IPS-18a (cell line): ENCODE measurements at regions not wholly inside any gene's neighbourhood (a gene's known extent, or its start where the extent isn't known, plus 50 kb on each side); places are given as distances from the start of the nearest gene placed in this dataset.
"Not testable (repeated sequence)": the region's sequence is repeated elsewhere in the genome, so short reads cannot be mapped to it uniquely, and the experiment has no call there.

Source experiments
- H3K27ac ChIP-seq: one replicate; pipeline ENCODE4 v1.5.1; 2013; ENCODE audit warnings: low read length
- H3K27me3 ChIP-seq: one replicate; pipeline ENCODE4 v1.6.1; 2013; ENCODE audit warnings: mild to moderate bottlenecking, low read length; ENCODE audit not compliant: control insufficient read depth, insufficient read depth
- H3K36me3 ChIP-seq: one replicate; pipeline ENCODE4 v1.6.1; 2013; ENCODE audit warnings: low read depth, low read length; ENCODE audit not compliant: control insufficient read depth
- H3K4me1 ChIP-seq: one replicate; pipeline ENCODE4 v1.6.1; 2013; ENCODE audit warnings: low read depth, low read length; ENCODE audit not compliant: control insufficient read depth
- H3K4me3 ChIP-seq: one replicate; pipeline ENCODE4 v1.5.1; 2013; ENCODE audit warnings: low read length
- H3K9ac ChIP-seq: one replicate; pipeline ENCODE4 v1.6.1; 2013; ENCODE audit warnings: mild to moderate bottlenecking, low read length, moderate library complexity
- H3K9me3 ChIP-seq: one replicate; pipeline ENCODE4 v1.6.1; 2013; ENCODE audit warnings: low read depth, low read length; ENCODE audit not compliant: control insufficient read depth

- Histone ChIP-seq H3K9ac (no peak overlapping the region), H3K4me1 (peaks cover 2% of the 10 kb centered on the region), H3K4me3 (no peak overlapping the region), H3K36me3 (no peaks in the 10 kb centered on the region), H3K9me3 (no peaks in the 10 kb centered on the region), H3K27me3 (peaks cover 1% of the 10 kb centered on the region), H3K27ac (no peak overlapping the region)
Observed at GRCh38 chr5:153358315-153358976, 132.0 kb upstream of the GRIA1 start.

- Histone ChIP-seq H3K9me3 (no peaks in the 10 kb centered on the region), H3K4me1 (no peaks in the 10 kb centered on the region), H3K27ac (no peak overlapping the region), H3K9ac (no peak overlapping the region), H3K36me3 (no peaks in the 10 kb centered on the region), H3K4me3 (no peak overlapping the region), H3K27me3 (no peaks in the 10 kb centered on the region)
Observed at GRCh38 chr5:153360860-153361259, 129.6 kb upstream of the GRIA1 start.

GRCh38 chr5:153361735-153362409 is 128.6 kb upstream of the GRIA1 start:
- Histone ChIP-seq H3K4me3 (no peak overlapping the region), H3K4me1 (no peaks in the 10 kb centered on the region), H3K27ac (no peak overlapping the region), H3K27me3 (no peaks in the 10 kb centered on the region), H3K9me3 (no peaks in the 10 kb centered on the region), H3K9ac (no peak overlapping the region), H3K36me3 (no peaks in the 10 kb centered on the region)

- no peaks in the 10 kb centered on the region for H3K36me3 ChIP-seq
- no peaks in the 10 kb centered on the region for H3K4me1 ChIP-seq
- H3K4me3 ChIP-seq, result no peak overlapping the region
- no peaks in the 10 kb centered on the region for H3K27me3 ChIP-seq
- H3K9ac ChIP-seq, result no peak overlapping the region
- H3K9me3 ChIP-seq, result no peaks in the 10 kb centered on the region
- H3K27ac ChIP-seq, result no peak overlapping the region
Observed at GRCh38 chr5:153365547-153365946, 124.9 kb upstream of the GRIA1 start.

GRCh38 chr5:153367466-153367865 is 123.0 kb upstream of the GRIA1 start:
- H3K27ac ChIP-seq, result no peak overlapping the region
- no peaks in the 10 kb centered on the region for H3K4me1 ChIP-seq
- no peak overlapping the region for H3K4me3 ChIP-seq
- no peaks in the 10 kb centered on the region for H3K27me3 ChIP-seq
- H3K9me3 ChIP-seq, result no peaks in the 10 kb centered on the region
- no peaks in the 10 kb centered on the region for H3K36me3 ChIP-seq
- no peak overlapping the region for H3K9ac ChIP-seq

- no peaks in the 10 kb centered on the region for H3K36me3 ChIP-seq
- no peaks in the 10 kb centered on the region for H3K9me3 ChIP-seq
- H3K27me3 ChIP-seq, result no peaks in the 10 kb centered on the region
- H3K4me1 ChIP-seq, result no peaks in the 10 kb centered on the region
- no peak overlapping the region for H3K4me3 ChIP-seq
- H3K27ac ChIP-seq, result no peak overlapping the region
- H3K9ac ChIP-seq, result no peak overlapping the region
Observed at GRCh38 chr5:153372425-153373129, 117.9 kb upstream of the GRIA1 start.

- Histone ChIP-seq H3K27ac (no peak overlapping the region), H3K9me3 (no peaks in the 10 kb centered on the region), H3K9ac (no peak overlapping the region), H3K27me3 (no peaks in the 10 kb centered on the region), H3K4me1 (no peaks in the 10 kb centered on the region), H3K4me3 (no peak overlapping the region), H3K36me3 (no peaks in the 10 kb centered on the region)
Observed at GRCh38 chr5:153373130-153373498, 117.4 kb upstream of the GRIA1 start.

- H3K27me3 ChIP-seq, H3K4me3 ChIP-seq, H3K4me1 ChIP-seq, H3K9ac ChIP-seq, H3K27ac ChIP-seq, H3K36me3 ChIP-seq, H3K9me3 ChIP-seq: not testable (repeated sequence)
Observed at GRCh38 chr5:153381630-153382029, 108.8 kb upstream of the GRIA1 start.

- Histone ChIP-seq H3K27ac (no peak overlapping the region), H3K9ac (no peak overlapping the region), H3K27me3 (no peaks in the 10 kb centered on the region), H3K4me1 (no peaks in the 10 kb centered on the region), H3K9me3 (no peaks in the 10 kb centered on the region), H3K36me3 (no peaks in the 10 kb centered on the region), H3K4me3 (no peak overlapping the region)
Observed at GRCh38 chr5:153390569-153390968, 99.9 kb upstream of the GRIA1 start.

- Histone ChIP-seq H3K36me3 (no peaks in the 10 kb centered on the region), H3K4me1 (no peaks in the 10 kb centered on the region), H3K4me3 (no peak overlapping the region), H3K9ac (no peak overlapping the region), H3K27ac (no peak overlapping the region), H3K27me3 (no peaks in the 10 kb centered on the region), H3K9me3 (no peaks in the 10 kb centered on the region)
Observed at GRCh38 chr5:153399595-153399994, 90.9 kb upstream of the GRIA1 start.

GRCh38 chr5:153400931-153401330 is 89.5 kb upstream of the GRIA1 start:
- Histone ChIP-seq H3K27ac (no peak overlapping the region), H3K9me3 (no peaks in the 10 kb centered on the region), H3K36me3 (no peaks in the 10 kb centered on the region), H3K4me3 (no peak overlapping the region), H3K4me1 (no peaks in the 10 kb centered on the region), H3K27me3 (no peaks in the 10 kb centered on the region), H3K9ac (no peak overlapping the region)

- H3K9me3 ChIP-seq, result no peaks in the 10 kb centered on the region
- H3K4me3 ChIP-seq, result no peak overlapping the region
- H3K27me3 ChIP-seq, result no peaks in the 10 kb centered on the region
- no peak overlapping the region for H3K9ac ChIP-seq
- no peaks in the 10 kb centered on the region for H3K36me3 ChIP-seq
- no peaks in the 10 kb centered on the region for H3K4me1 ChIP-seq
- no peak overlapping the region for H3K27ac ChIP-seq
Observed at GRCh38 chr5:153402550-153402949, 87.9 kb upstream of the GRIA1 start.
